Mesenchymal stem cell (in vitro differentiated cells and primary cell): ENCODE measurements at regions not wholly inside any gene's neighbourhood (a gene's known extent, or its start where the extent isn't known, plus 50 kb on each side); places are given as distances from the start of the nearest gene placed in this dataset.

Experiments used
- DNase-seq: peaks from one replicate; pipeline ENCODE4 v3.0.0-alpha.2; 2013
- H2AFZ ChIP-seq: one replicate; pipeline ENCODE4 v1.6.1; 2013; ENCODE audit warnings: low read depth, mild to moderate bottlenecking, control low read depth, inconsistent platforms, low read length, moderate library complexity
- H2AK5ac ChIP-seq: 2 replicates; pipeline ENCODE4 v1.6.1; 2013; ENCODE audit warnings: low read length, moderate library complexity, mild to moderate bottlenecking, inconsistent platforms; ENCODE audit not compliant: severe bottlenecking
- H2BK120ac ChIP-seq: one replicate; pipeline ENCODE4 v1.6.1; 2013; ENCODE audit warnings: low read depth, mild to moderate bottlenecking, inconsistent platforms, low read length, moderate library complexity
- H2BK12ac ChIP-seq, 2 experiments: one replicate each; pipeline ENCODE4 v1.6.1; 2013; ENCODE audit warnings: inconsistent platforms in 2 of 2, low read length in 2 of 2, mild to moderate bottlenecking in 2 of 2, moderate library complexity in 2 of 2, control low read depth in 1 of 2
- H2BK15ac ChIP-seq: one replicate; pipeline ENCODE4 v1.6.1; 2013; ENCODE audit warnings: mild to moderate bottlenecking, low read depth, inconsistent platforms; ENCODE audit not compliant: poor library complexity, severe bottlenecking
- H2BK5ac ChIP-seq: 2 replicates; pipeline ENCODE4 v1.6.1; 2013; ENCODE audit warnings: low read depth, mild to moderate bottlenecking, low read length, control low read depth, inconsistent platforms; ENCODE audit not compliant: poor library complexity, severe bottlenecking
- H3K14ac ChIP-seq, 2 experiments: one replicate each; pipeline ENCODE4 v1.6.1; 2013; ENCODE audit warnings: inconsistent platforms in 2 of 2, low read length in 2 of 2, control low read depth in 1 of 2, mild to moderate bottlenecking in 1 of 2, moderate library complexity in 1 of 2
- H3K18ac ChIP-seq, 2 experiments: one replicate each; pipeline ENCODE4 v1.6.1; 2013; ENCODE audit warnings: inconsistent platforms in 2 of 2, low read length in 2 of 2, control low read depth in 1 of 2, low read depth in 1 of 2, mild to moderate bottlenecking in 1 of 2
- H3K23ac ChIP-seq, 2 experiments: one replicate each; pipeline ENCODE4 v1.6.1; 2013; ENCODE audit warnings: inconsistent platforms in 2 of 2, low read length in 2 of 2, mild to moderate bottlenecking in 2 of 2, moderate library complexity in 2 of 2, control low read depth in 1 of 2
- H3K27ac ChIP-seq: 2 replicates; pipeline ENCODE4 v1.5.1; 2013; ENCODE audit warnings: mild to moderate bottlenecking, moderate library complexity, low read length, control low read depth, inconsistent platforms; ENCODE audit not compliant: poor library complexity, severe bottlenecking
- H3K27me3 ChIP-seq, 2 experiments: 2 replicates each; pipeline versions ENCODE4 v1.6.1 to v1.7.0; 2013; ENCODE audit warnings: low read length in 2 of 2, mild to moderate bottlenecking in 2 of 2, moderate library complexity in 2 of 2, control low read depth in 1 of 2, inconsistent platforms in 1 of 2; ENCODE audit not compliant: control insufficient read depth in 1 of 2, insufficient read depth in 1 of 2
- H3K36me3 ChIP-seq, 2 experiments: 2 replicates each; pipeline versions ENCODE4 v1.6.1 to v1.7.0; 2013; ENCODE audit warnings: low read length in 2 of 2, control low read depth in 1 of 2, inconsistent platforms in 1 of 2, low read depth in 1 of 2, mild to moderate bottlenecking in 1 of 2; ENCODE audit not compliant: insufficient read depth in 2 of 2, control insufficient read depth in 1 of 2
- H3K4ac ChIP-seq, 2 experiments: one replicate each; pipeline ENCODE4 v1.6.1; 2013; ENCODE audit warnings: inconsistent platforms in 2 of 2, low read length in 2 of 2, mild to moderate bottlenecking in 2 of 2, moderate library complexity in 2 of 2, control low read depth in 1 of 2, low read depth in 1 of 2
- H3K4me1 ChIP-seq: 2 replicates; pipeline ENCODE4 v1.6.1; 2013; ENCODE audit warnings: low read depth, low read length, control low read depth; ENCODE audit not compliant: control insufficient read depth, insufficient read depth
- H3K4me2 ChIP-seq: 2 replicates; pipeline ENCODE4 v1.6.1; 2013; ENCODE audit warnings: low read length, mild to moderate bottlenecking, inconsistent platforms; ENCODE audit not compliant: poor library complexity, severe bottlenecking
- H3K4me3 ChIP-seq, 2 experiments: 2 replicates each; pipeline versions ENCODE4 v1.5.1 to v1.7.0; 2013; ENCODE audit warnings: low read length in 2 of 2, mild to moderate bottlenecking in 2 of 2, control low read depth in 1 of 2, low read depth in 1 of 2; ENCODE audit not compliant: insufficient read depth in 1 of 2
- H3K79me1 ChIP-seq: replicated peaks from 2 replicates; pipeline ENCODE4 v1.6.1; 2013; ENCODE audit warnings: mild to moderate bottlenecking, control low read depth, low read length, inconsistent platforms; ENCODE audit not compliant: poor library complexity, severe bottlenecking
- H3K9ac ChIP-seq: 2 replicates; pipeline ENCODE4 v1.7.0; 2013; ENCODE audit warnings: mild to moderate bottlenecking, low read length, moderate library complexity
- H3K9me3 ChIP-seq: 2 replicates; pipeline ENCODE4 v1.7.0; 2013; ENCODE audit warnings: mild to moderate bottlenecking, low read length; ENCODE audit not compliant: control insufficient read depth
- H4K8ac ChIP-seq: one replicate; pipeline ENCODE4 v1.6.1; 2013; ENCODE audit warnings: inconsistent platforms, mild to moderate bottlenecking, low read length, moderate library complexity
- H4K91ac ChIP-seq: one replicate; pipeline ENCODE4 v1.6.1; 2013; ENCODE audit warnings: mild to moderate bottlenecking, low read length, inconsistent platforms
- WGBS: methylation state at CpG from one replicate; pipeline ENCODE4 v1.1.7; 2013; ENCODE audit warnings: mixed read lengths; 5-methylcytosine and 5-hydroxymethylcytosine counted together

- Histone ChIP-seq H3K14ac (no peak overlapping the region), H4K8ac (peak overlapping the region; percentile 23), H3K36me3 (no peaks in the 10 kb centered on the region), H2BK15ac (no peak overlapping the region), H3K27ac (no peak overlapping the region), H3K4me1 (no peaks in the 10 kb centered on the region), H3K4me2 (no peak overlapping the region), H3K4ac (no peak overlapping the region), H3K23ac (no peak overlapping the region), H3K9ac (no peak overlapping the region), H2BK5ac (no peak overlapping the region), H3K27me3 (no peaks in the 10 kb centered on the region), H3K18ac (no peak overlapping the region), H2AK5ac (no peak overlapping the region), H2BK120ac (no peak overlapping the region), H2AFZ (peak overlapping the region; percentile 69), H3K9me3 (no peaks in the 10 kb centered on the region), H3K79me1 (no peaks in the 10 kb centered on the region), H2BK12ac (no peak overlapping the region), H4K91ac (no peak overlapping the region), H3K4me3 (no peak overlapping the region)
- DNase-seq = peak; percentile 42
- WGBS = 7% methylated on average over 1 of the region's 1 CpG
Observed at GRCh38 chr16:72270531-72270930, 98.6 kb upstream of the PMFBP1 start.

GRCh38 chr16:72266836-72267235 is 94.9 kb upstream of the PMFBP1 start:
- no peak overlapping the region for H3K27ac ChIP-seq
- no peak overlapping the region for H3K9ac ChIP-seq
- no peak for DNase-seq
- H3K14ac ChIP-seq = no peak overlapping the region
- H3K18ac ChIP-seq = no peak overlapping the region
- H3K4me3 ChIP-seq = no peak overlapping the region
- no peaks in the 10 kb centered on the region for H3K79me1 ChIP-seq
- H2BK15ac ChIP-seq = no peak overlapping the region
- no peak overlapping the region for H2BK12ac ChIP-seq
- WGBS = 98% methylated on average over 6 of the region's 6 CpGs
- H3K9me3 ChIP-seq = no peaks in the 10 kb centered on the region
- no peak overlapping the region for H4K8ac ChIP-seq
- no peak overlapping the region for H2AK5ac ChIP-seq
- H3K23ac ChIP-seq = no peak overlapping the region
- H3K4ac ChIP-seq = no peak overlapping the region
- H4K91ac ChIP-seq = no peak overlapping the region
- H3K4me2 ChIP-seq = no peak overlapping the region
- no peak overlapping the region for H2AFZ ChIP-seq
- H3K27me3 ChIP-seq = no peaks in the 10 kb centered on the region
- no peaks in the 10 kb centered on the region for H3K4me1 ChIP-seq
- H3K36me3 ChIP-seq = no peaks in the 10 kb centered on the region
- no peak overlapping the region for H2BK120ac ChIP-seq
- H2BK5ac ChIP-seq = no peak overlapping the region

- H3K4me1 ChIP-seq = no peaks in the 10 kb centered on the region
- DNase-seq = no peak
- H2BK15ac ChIP-seq = no peak overlapping the region
- no peak overlapping the region for H2AFZ ChIP-seq
- H2BK120ac ChIP-seq = no peak overlapping the region
- no peak overlapping the region for H4K8ac ChIP-seq
- no peaks in the 10 kb centered on the region for H3K79me1 ChIP-seq
- H3K4ac ChIP-seq = no peak overlapping the region
- H3K9ac ChIP-seq = no peak overlapping the region
- no peak overlapping the region for H3K27ac ChIP-seq
- no peak overlapping the region for H3K18ac ChIP-seq
- no peak overlapping the region for H3K14ac ChIP-seq
- H4K91ac ChIP-seq = no peak overlapping the region
- no peak overlapping the region for H2BK12ac ChIP-seq
- H2BK5ac ChIP-seq = no peak overlapping the region
- 67% methylated on average over 1 of the region's 2 CpGs for WGBS
- H3K23ac ChIP-seq = no peak overlapping the region
- no peaks in the 10 kb centered on the region for H3K27me3 ChIP-seq
- H3K4me3 ChIP-seq = no peak overlapping the region
- H3K36me3 ChIP-seq = no peaks in the 10 kb centered on the region
- H3K4me2 ChIP-seq = no peak overlapping the region
- no peak overlapping the region for H2AK5ac ChIP-seq
- H3K9me3 ChIP-seq = no peaks in the 10 kb centered on the region
Observed at GRCh38 chr16:72264771-72265170, 92.8 kb upstream of the PMFBP1 start.

- H3K9me3 ChIP-seq = no peaks in the 10 kb centered on the region
- no peak for DNase-seq
- H2AK5ac ChIP-seq = no peak overlapping the region
- H3K4me2 ChIP-seq = no peak overlapping the region
- H3K4me3 ChIP-seq = no peak overlapping the region
- WGBS = 88% methylated on average over 1 of the region's 1 CpG
- H3K27ac ChIP-seq = no peak overlapping the region
- no peak overlapping the region for H3K23ac ChIP-seq
- no peaks in the 10 kb centered on the region for H3K27me3 ChIP-seq
- no peaks in the 10 kb centered on the region for H3K36me3 ChIP-seq
- H3K79me1 ChIP-seq = no peaks in the 10 kb centered on the region
- H2BK120ac ChIP-seq = no peak overlapping the region
- no peak overlapping the region for H4K8ac ChIP-seq
- no peak overlapping the region for H2AFZ ChIP-seq
- no peak overlapping the region for H2BK12ac ChIP-seq
- H3K18ac ChIP-seq = no peak overlapping the region
- no peak overlapping the region for H4K91ac ChIP-seq
- H3K4ac ChIP-seq = no peak overlapping the region
- H3K9ac ChIP-seq = no peak overlapping the region
- no peaks in the 10 kb centered on the region for H3K4me1 ChIP-seq
- no peak overlapping the region for H2BK15ac ChIP-seq
- no peak overlapping the region for H3K14ac ChIP-seq
- no peak overlapping the region for H2BK5ac ChIP-seq
Observed at GRCh38 chr16:72262711-72263110, 90.8 kb upstream of the PMFBP1 start.
